ENCODE measurements at regions not wholly inside any gene's neighbourhood (a gene's known extent, or its start where the extent isn't known, plus 50 kb on each side); places are given as distances from the start of the nearest gene placed in this dataset.
A peak's percentile ranks its signal among the peaks of the same experiment; 100 is the strongest.
"Not testable (repeated sequence)": the region's sequence is repeated elsewhere in the genome, so short reads cannot be mapped to it uniquely, and the experiment has no call there.

GRCh38 chr7:42720012-42720411, 191.9 kb downstream of the C7orf25 start:
- no peak overlapping the region for H3K4me3 ChIP-seq (replicated peaks; ENCODE audit: low read depth, low read length)
- no peak for TF ChIP-seq CTCF (IDR thresholded peaks at IDR 0.05; ENCODE audit: low read depth, low read length, missing control alignments)
- DNase-seq (ENCODE audit: extremely low read depth, low read depth), result no peak

- H3K4me3 ChIP-seq (replicated peaks; ENCODE audit: low read depth, low read length); DNase-seq (ENCODE audit: extremely low read depth, low read depth): not testable (repeated sequence)
These were observed 193.4 kb downstream of the C7orf25 start for GRCh38 chr7:42718466-42718865.

- DNase-seq (ENCODE audit: extremely low read depth, low read depth), result no peak
- H3K4me3 ChIP-seq (replicated peaks; ENCODE audit: low read depth, low read length), result no peak overlapping the region
- no peak for TF ChIP-seq CTCF (IDR thresholded peaks at IDR 0.05; ENCODE audit: low read depth, low read length, missing control alignments)
These were observed 197.5 kb downstream of the C7orf25 start for GRCh38 chr7:42714356-42714755.

GRCh38 chr7:42709284-42709683, 202.6 kb downstream of the C7orf25 start:
- no peak overlapping the region for H3K4me3 ChIP-seq (replicated peaks; ENCODE audit: low read depth, low read length)
- TF ChIP-seq CTCF (IDR thresholded peaks at IDR 0.05; ENCODE audit: low read depth, low read length, missing control alignments), result no peak
- DNase-seq (ENCODE audit: extremely low read depth, low read depth), result no peak

GRCh38 chr7:42704710-42705109, 207.2 kb downstream of the C7orf25 start:
- no peak for TF ChIP-seq CTCF (IDR thresholded peaks at IDR 0.05; ENCODE audit: low read depth, low read length, missing control alignments)
- H3K4me3 ChIP-seq (replicated peaks; ENCODE audit: low read depth, low read length), result no peak overlapping the region
- no peak for DNase-seq (ENCODE audit: extremely low read depth, low read depth)

- H3K4me3 ChIP-seq (replicated peaks; ENCODE audit: low read depth, low read length), result no peak overlapping the region
- no peak for DNase-seq (ENCODE audit: extremely low read depth, low read depth)
- TF ChIP-seq CTCF (IDR thresholded peaks at IDR 0.05; ENCODE audit: low read depth, low read length, missing control alignments), result no peak
These were observed 209.2 kb downstream of the C7orf25 start for GRCh38 chr7:42702647-42703046.

- no peak overlapping the region for H3K4me3 ChIP-seq (replicated peaks; ENCODE audit: low read depth, low read length)
- peak; percentile 29 for TF ChIP-seq CTCF (IDR thresholded peaks at IDR 0.05; ENCODE audit: low read depth, low read length, missing control alignments)
- no peak for DNase-seq (ENCODE audit: extremely low read depth, low read depth)
These were observed 211.2 kb downstream of the C7orf25 start for GRCh38 chr7:42700406-42701327.
